ENCODE measurements at regions not wholly inside any gene's neighbourhood (a gene's known extent, or its start where the extent isn't known, plus 50 kb on each side); places are given as distances from the start of the nearest gene placed in this dataset.

GRCh38 chrX:46386511-46386910, 158.7 kb downstream of the ZNF674 start:
- no peak overlapping the region for H2BK15ac ChIP-seq (ENCODE audit: low read depth, low read length)
- no peak overlapping the region for H3K56ac ChIP-seq (ENCODE audit: extremely low read depth, insufficient read depth, low read length)
- in situ Hi-C loops (cut with MboI; ENCODE audit: low sequenced_read_pairs) = loop anchor here (10.0 kb wide), 1 partner anchor 542 kb away; no protein-coding TSS in a partner anchor
- TF ChIP-seq, protein P1, sequence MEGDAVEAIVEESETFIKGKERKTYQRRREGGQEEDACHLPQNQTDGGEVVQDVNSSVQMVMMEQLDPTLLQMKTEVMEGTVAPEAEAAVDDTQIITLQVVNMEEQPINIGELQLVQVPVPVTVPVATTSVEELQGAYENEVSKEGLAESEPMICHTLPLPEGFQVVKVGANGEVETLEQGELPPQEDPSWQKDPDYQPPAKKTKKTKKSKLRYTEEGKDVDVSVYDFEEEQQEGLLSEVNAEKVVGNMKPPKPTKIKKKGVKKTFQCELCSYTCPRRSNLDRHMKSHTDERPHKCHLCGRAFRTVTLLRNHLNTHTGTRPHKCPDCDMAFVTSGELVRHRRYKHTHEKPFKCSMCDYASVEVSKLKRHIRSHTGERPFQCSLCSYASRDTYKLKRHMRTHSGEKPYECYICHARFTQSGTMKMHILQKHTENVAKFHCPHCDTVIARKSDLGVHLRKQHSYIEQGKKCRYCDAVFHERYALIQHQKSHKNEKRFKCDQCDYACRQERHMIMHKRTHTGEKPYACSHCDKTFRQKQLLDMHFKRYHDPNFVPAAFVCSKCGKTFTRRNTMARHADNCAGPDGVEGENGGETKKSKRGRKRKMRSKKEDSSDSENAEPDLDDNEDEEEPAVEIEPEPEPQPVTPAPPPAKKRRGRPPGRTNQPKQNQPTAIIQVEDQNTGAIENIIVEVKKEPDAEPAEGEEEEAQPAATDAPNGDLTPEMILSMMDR (conservative IDR thresholded peaks at IDR 0.05; ENCODE audit: low read depth, low read length) = peak; percentile 39
- no peak for TF ChIP-seq MAZ (IDR thresholded peaks at IDR 0.05; ENCODE audit: borderline replicate concordance, low read depth, low read length)
- TF ChIP-seq RAD21 (IDR thresholded peaks at IDR 0.05; ENCODE audit: low read length) = peak; percentile 31; the same call in 1 of the 2 replicates
- no peak for TF ChIP-seq NFE2L2 (IDR thresholded peaks at IDR 0.05; ENCODE audit: low read depth, low read length)
- no peak overlapping the region for H4K5ac ChIP-seq (ENCODE audit: low read depth, low read length)
- no peak for ATAC-seq (ENCODE audit: low read depth)
- H3K4me2 ChIP-seq (ENCODE audit: low read depth, low read length) = no peak overlapping the region
- no peak overlapping the region for H2AFZ ChIP-seq (replicated peaks; ENCODE audit: low read length, poor library complexity)
- CTCF ChIA-PET = interaction anchor here (1.3 to 1.5 kb wide), 2 partner anchors 9 to 12 kb away, joined by 3 to 6 read pairs; no protein-coding TSS in a partner anchor
- H2BK20ac ChIP-seq (ENCODE audit: low read depth, low read length) = no peak overlapping the region
- H2AK5ac ChIP-seq (ENCODE audit: low read depth, low read length) = no peak overlapping the region
- POLR2A ChIA-PET (ENCODE audit: unreplicated experiment) = no interaction called here
- no TSS peak for BruUV-seq (replicated peaks)
- H3K9me1 ChIP-seq (ENCODE audit: insufficient read depth, low read length) = no peaks in the 10 kb centered on the region
- dilution Hi-C loops (cut with HindIII; ENCODE audit: low sequenced_read_pairs, unreplicated experiment) = no loop called here
- no peak overlapping the region for H4K91ac ChIP-seq (ENCODE audit: insufficient read depth, low read depth, low read length)
- no peaks in the 10 kb centered on the region for H3K36me3 ChIP-seq (ENCODE audit: control insufficient read depth, insufficient read depth, low read length)
- no peaks in the 10 kb centered on the region; the same call in 1 of the 2 replicates for H3K27me3 ChIP-seq (ENCODE audit: control insufficient read depth, insufficient read depth, low read length)
- no peak overlapping the region for H2AK9ac ChIP-seq (replicated peaks; ENCODE audit: low read depth, low read length, poor library complexity)
- peaks cover 3% of the 10 kb centered on the region; the same call in 1 of the 2 replicates for H3K9me3 ChIP-seq (ENCODE audit: control insufficient read depth, insufficient read depth, low read length)
- intact Hi-C loops (cut with micrococcal nuclease) = no loop called here
- no peak overlapping the region for H2BK120ac ChIP-seq (ENCODE audit: low read depth, low read length)
- H3K4me3 ChIP-seq (ENCODE audit: insufficient read depth, low read depth, low read length) = no peak overlapping the region
- no peaks in the 10 kb centered on the region for H3K79me1 ChIP-seq (ENCODE audit: low read depth in 1 of 2, low read length in 2 of 2)
- no peaks in the 10 kb centered on the region for H4K20me1 ChIP-seq (ENCODE audit: insufficient read depth, low read length)
- no peak overlapping the region for H3K18ac ChIP-seq (ENCODE audit: low read depth, low read length)
- no peak overlapping the region for H3K4ac ChIP-seq (ENCODE audit: low read depth, low read length)
- no peaks in the 10 kb centered on the region for H3K4me1 ChIP-seq (ENCODE audit: control insufficient read depth, insufficient read depth, low read length)
- H3K23ac ChIP-seq (ENCODE audit: low read depth, low read length) = no peak overlapping the region
- no peak overlapping the region for H3K14ac ChIP-seq (replicated peaks; ENCODE audit: low read depth, low read length)
- H4K8ac ChIP-seq (ENCODE audit: low read depth in 2 of 2, low read length in 2 of 2) = no peak overlapping the region
- H3K27ac ChIP-seq (ENCODE audit: insufficient read depth, low read length) = no peak overlapping the region
- H3K9ac ChIP-seq (ENCODE audit: low read depth, low read length) = no peak overlapping the region
- no peak for DNase-seq
- no peak overlapping the region for H2BK5ac ChIP-seq (ENCODE audit: low read depth, low read length, poor library complexity, severe bottlenecking)

Data from IMR-90 (cell line).